DOHH2 (cell line): ENCODE measurements at regions not wholly inside any gene's neighbourhood (a gene's known extent, or its start where the extent isn't known, plus 50 kb on each side); places are given as distances from the start of the nearest gene placed in this dataset.

Experiments used
- H3F3A ChIP-seq: fragments of 200-600 bp; sonication (generic), shearing (Covaris generic); 2 replicates; pipeline ENCODE4 v1.6.0; 2016; ENCODE audit warnings: antibody characterized with exemption, mild to moderate bottlenecking; ENCODE audit not compliant: control insufficient read depth, insufficient read depth
- H3K27ac ChIP-seq: fragments of 200-600 bp; sonication (generic); 2 replicates; pipeline ENCODE4 v1.5.1; 2014; ENCODE audit warnings: low read depth, mild to moderate bottlenecking, low read length, moderate library complexity
- H3K27me3 ChIP-seq: fragments of 200-600 bp; sonication (generic); 2 replicates; pipeline ENCODE4 v1.6.1; 2014; ENCODE audit warnings: mild to moderate bottlenecking, low read length, mixed read lengths; ENCODE audit not compliant: control insufficient read depth
- H3K36me3 ChIP-seq: fragments of 200-600 bp; sonication (generic); 2 replicates; pipeline ENCODE4 v1.6.1; 2014; ENCODE audit warnings: mild to moderate bottlenecking, low read length, moderate library complexity, mixed read lengths; ENCODE audit not compliant: control insufficient read depth
- H3K4me1 ChIP-seq: fragments of 200-600 bp; sonication (generic); 2 replicates; pipeline ENCODE4 v1.6.1; 2014; ENCODE audit warnings: mild to moderate bottlenecking, low read length, mixed read lengths; ENCODE audit not compliant: control insufficient read depth
- H3K4me2 ChIP-seq: fragments of 200-600 bp; sonication (generic); 2 replicates; pipeline ENCODE4 v1.6.0; 2014; ENCODE audit warnings: mild to moderate bottlenecking, low read length, moderate library complexity
- H3K4me3 ChIP-seq: fragments of 200-600 bp; sonication (generic); 2 replicates; pipeline ENCODE4 v1.5.1; 2014; ENCODE audit warnings: mild to moderate bottlenecking, low read length, mixed read lengths
- H3K79me2 ChIP-seq: fragments of 200-600 bp; sonication (generic); 2 replicates; pipeline ENCODE4 v1.6.1; 2014; ENCODE audit warnings: mild to moderate bottlenecking, low read length, mixed read lengths; ENCODE audit not compliant: control insufficient read depth
- H3K9me2 ChIP-seq: fragments of 200-600 bp; sonication (generic); replicated peaks from 2 replicates; pipeline ENCODE4 v1.6.1; 2014; ENCODE audit warnings: mild to moderate bottlenecking, low read length, mixed read lengths; ENCODE audit not compliant: control insufficient read depth
- H3K9me3 ChIP-seq: fragments of 200-600 bp; sonication (generic); 2 replicates; pipeline ENCODE4 v1.6.1; 2014; ENCODE audit warnings: antibody characterized with exemption, low read length, mixed read lengths; ENCODE audit not compliant: control insufficient read depth, insufficient read depth
- H4K20me1 ChIP-seq: fragments of 200-600 bp; sonication (generic); 2 replicates; pipeline ENCODE4 v1.6.0; 2014; ENCODE audit warnings: low read depth, mild to moderate bottlenecking, antibody characterized with exemption, low read length, moderate library complexity; ENCODE audit not compliant: control insufficient read depth, insufficient read depth
- CTCF ChIP-seq: fragments of 200-600 bp; sonication (generic); IDR thresholded peaks from one replicate; pipeline ENCODE4 v1.5.1; 2014; ENCODE audit warnings: antibody characterized with exemption, mild to moderate bottlenecking, low read depth, low read length; ENCODE audit not compliant: poor library complexity, severe bottlenecking
- EZH2phosphoT487 ChIP-seq: fragments of 200-600 bp; sonication (generic); IDR thresholded peaks from 2 replicates; pipeline ENCODE4 v1.6.1; 2017; ENCODE audit warnings: borderline replicate concordance, mild to moderate bottlenecking, antibody characterized with exemption, low read length, moderate library complexity, mixed read lengths

DNA sequence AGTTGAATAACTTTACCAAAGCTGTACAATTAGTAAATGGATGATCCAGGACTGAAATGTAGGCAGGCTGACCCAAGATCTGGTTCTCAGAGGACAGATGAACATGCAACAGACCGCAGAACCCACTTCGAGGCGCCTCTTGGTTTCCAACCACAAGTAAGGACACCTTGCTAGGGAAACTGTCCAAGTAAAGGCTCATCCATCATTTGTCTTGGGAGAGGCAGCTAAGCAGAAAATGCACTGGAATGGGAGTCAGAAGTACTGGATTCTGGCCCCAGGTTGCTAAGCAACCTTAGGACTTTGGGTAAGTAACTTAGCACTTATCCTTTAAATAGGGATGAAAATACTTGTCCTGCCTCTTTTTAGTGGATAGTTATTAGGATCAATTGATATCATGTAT lies 366.3 kb upstream of the LRRC3B start:
- Histone ChIP-seq H3K4me3 (no peak overlapping the region), H3K79me2 (no peaks in the 10 kb centered on the region), H3K36me3 (no peaks in the 10 kb centered on the region), H3K9me3 (no peaks in the 10 kb centered on the region), H3K9me2 (peaks cover 2% of the 10 kb centered on the region; the same call in 1 of the 2 replicates), H4K20me1 (no peaks in the 10 kb centered on the region), H3F3A (no peaks in the 10 kb centered on the region), H3K4me1 (no peaks in the 10 kb centered on the region), H3K4me2 (no peak overlapping the region), H3K27me3 (no peaks in the 10 kb centered on the region), H3K27ac (no peak overlapping the region)
- TF ChIP-seq CTCF = no peak

DNA sequence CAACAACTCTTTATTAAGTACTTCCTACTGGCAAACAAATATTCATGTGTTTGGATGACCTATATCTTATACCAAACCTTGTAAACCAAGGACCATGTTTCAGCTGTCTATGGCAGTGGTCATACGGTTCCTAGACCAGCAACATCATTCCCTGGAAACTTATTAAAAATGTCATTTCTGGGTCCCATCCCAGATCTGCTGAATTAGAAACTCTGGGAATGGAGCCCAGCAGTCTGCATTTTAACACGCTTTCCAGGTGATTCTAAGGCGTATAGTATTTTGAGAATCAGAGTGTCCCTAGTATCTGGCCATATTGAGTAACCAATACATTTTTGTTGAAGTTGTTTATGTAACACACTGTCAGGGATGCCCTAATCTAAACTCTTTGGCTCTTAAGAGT lies 363.4 kb upstream of the LRRC3B start:
- Histone ChIP-seq H3K36me3 (no peaks in the 10 kb centered on the region), H3F3A (no peaks in the 10 kb centered on the region), H3K4me1 (no peaks in the 10 kb centered on the region), H3K9me2 (no peaks in the 10 kb centered on the region), H3K9me3 (no peaks in the 10 kb centered on the region), H3K4me3 (no peak overlapping the region), H4K20me1 (no peaks in the 10 kb centered on the region), H3K79me2 (no peaks in the 10 kb centered on the region), H3K27me3 (no peaks in the 10 kb centered on the region), H3K27ac (no peak overlapping the region), H3K4me2 (no peak overlapping the region)
- TF ChIP-seq EZH2phosphoT487 = no peak
- TF ChIP-seq CTCF = no peak

- no peaks in the 10 kb centered on the region for H3K79me2 ChIP-seq
- no peak overlapping the region for H3K4me3 ChIP-seq
- H3K9me2 ChIP-seq = no peaks in the 10 kb centered on the region
- TF ChIP-seq EZH2phosphoT487 (no peak), CTCF (no peak)
- H3K27me3 ChIP-seq = no peaks in the 10 kb centered on the region
- H3K36me3 ChIP-seq = no peaks in the 10 kb centered on the region
- H3K27ac ChIP-seq = no peak overlapping the region
- no peaks in the 10 kb centered on the region for H3F3A ChIP-seq
- H3K4me1 ChIP-seq = no peaks in the 10 kb centered on the region
- H4K20me1 ChIP-seq = no peaks in the 10 kb centered on the region
- no peaks in the 10 kb centered on the region for H3K9me3 ChIP-seq
- H3K4me2 ChIP-seq = no peak overlapping the region
Measured at GRCh38 chr3:26260139-26260538, 362.4 kb upstream of the LRRC3B start.

DNA sequence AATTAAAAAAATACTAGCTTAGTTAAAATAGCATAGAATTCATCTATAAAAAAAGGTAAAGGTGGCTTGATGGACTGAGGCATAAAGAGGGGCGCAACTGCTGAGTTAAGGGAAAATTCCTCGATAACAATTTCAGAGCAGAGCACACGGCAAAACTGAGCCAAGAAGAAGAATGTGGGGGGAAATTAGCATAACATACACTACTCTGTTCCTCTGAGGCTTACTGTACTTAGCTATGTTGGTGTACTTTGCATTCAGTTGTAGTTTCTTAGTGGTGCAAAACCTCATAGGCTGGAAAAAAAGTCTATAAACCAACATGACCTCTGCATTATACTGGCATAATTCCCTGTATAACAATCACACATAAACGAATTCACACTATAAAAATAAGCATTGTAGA lies 357.9 kb upstream of the LRRC3B start:
- H4K20me1 ChIP-seq = no peaks in the 10 kb centered on the region
- H3F3A ChIP-seq = no peaks in the 10 kb centered on the region
- no peak for TF ChIP-seq CTCF
- no peak for TF ChIP-seq EZH2phosphoT487
- H3K27me3 ChIP-seq = no peaks in the 10 kb centered on the region
- no peaks in the 10 kb centered on the region for H3K9me3 ChIP-seq
- no peaks in the 10 kb centered on the region for H3K36me3 ChIP-seq
- no peak overlapping the region for H3K4me2 ChIP-seq
- no peaks in the 10 kb centered on the region for H3K79me2 ChIP-seq
- no peaks in the 10 kb centered on the region for H3K9me2 ChIP-seq
- H3K27ac ChIP-seq = no peak overlapping the region
- H3K4me1 ChIP-seq = no peaks in the 10 kb centered on the region
- no peak overlapping the region for H3K4me3 ChIP-seq
